ENCODE measurements at regions not wholly inside any gene's neighbourhood (a gene's known extent, or its start where the extent isn't known, plus 50 kb on each side); places are given as distances from the start of the nearest gene placed in this dataset.

GRCh38 chr14:58765843-58766242, 128.1 kb downstream of the DACT1 start:
- no peaks in the 10 kb centered on the region for H3K9me3 ChIP-seq
- H3K36me3 ChIP-seq = no peaks in the 10 kb centered on the region
- H3K4me1 ChIP-seq = no peaks in the 10 kb centered on the region
- no peak for TF ChIP-seq CTCF (IDR thresholded peaks at IDR 0.05; ENCODE audit: low read depth, low read length)
- no peak for DNase-seq
- no peak overlapping the region for H3K4me3 ChIP-seq (ENCODE audit: low read depth, low read length)
- H3K27me3 ChIP-seq = no peaks in the 10 kb centered on the region

DNA sequence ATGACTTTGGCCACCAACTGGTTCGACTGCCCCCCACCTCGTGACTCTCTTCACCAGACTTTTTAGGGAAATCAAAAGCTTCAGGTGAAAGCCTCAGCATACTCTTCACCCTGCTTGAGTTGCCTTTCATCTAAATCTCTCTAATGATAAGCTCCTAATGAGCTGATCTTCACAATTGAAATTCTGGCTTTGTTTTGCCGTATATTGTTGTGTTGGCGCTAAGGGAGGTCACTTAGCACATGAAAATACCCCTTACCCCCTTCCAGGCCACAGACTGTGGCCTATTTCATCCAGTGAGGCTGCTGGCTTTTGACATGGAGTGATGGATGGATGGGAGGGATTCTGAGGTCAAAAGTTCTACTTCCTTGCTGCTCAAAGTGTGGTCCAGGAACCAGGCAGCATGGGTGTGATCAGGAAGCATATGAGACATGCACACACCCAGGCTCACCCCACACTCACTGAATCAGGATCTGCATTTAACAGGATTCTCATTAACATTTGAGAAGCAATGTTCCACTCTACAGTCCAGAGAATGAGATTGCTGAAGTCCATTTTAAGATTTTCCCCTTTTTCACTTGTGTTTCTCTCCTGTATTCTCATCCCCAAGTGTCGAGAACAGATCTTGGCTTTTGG, 131.4 kb downstream of the DACT1 start:
- Histone ChIP-seq H3K27me3 (no peaks in the 10 kb centered on the region), H3K4me3 (ENCODE audit: low read depth, low read length) (no peak overlapping the region), H3K9me3 (no peaks in the 10 kb centered on the region), H3K36me3 (no peaks in the 10 kb centered on the region), H3K4me1 (no peaks in the 10 kb centered on the region)
- no peak for DNase-seq
- no peak for TF ChIP-seq CTCF (IDR thresholded peaks at IDR 0.05; ENCODE audit: low read depth, low read length)

DNA sequence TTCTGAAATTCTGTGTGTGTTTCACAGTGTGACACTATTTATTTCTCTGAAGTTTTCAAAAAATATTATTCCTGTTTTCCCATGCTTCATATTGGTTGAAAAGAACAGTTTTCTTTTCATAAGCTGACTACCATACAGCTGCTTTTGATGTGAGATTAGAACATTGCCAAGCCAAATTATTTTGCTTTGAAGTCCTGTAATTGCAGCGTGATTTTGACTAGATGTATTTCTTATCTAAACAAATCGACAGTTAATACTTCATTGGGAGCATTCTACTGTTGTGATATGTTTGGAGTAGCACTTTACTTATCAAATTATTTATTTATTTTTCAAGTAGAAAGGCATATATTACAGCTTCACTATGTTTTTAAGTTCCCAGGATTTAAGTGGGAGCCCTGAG, 132.0 kb downstream of the DACT1 start:
- Histone ChIP-seq H3K9me3 (no peaks in the 10 kb centered on the region), H3K27me3 (no peaks in the 10 kb centered on the region), H3K4me1 (no peaks in the 10 kb centered on the region), H3K4me3 (ENCODE audit: low read depth, low read length) (no peak overlapping the region), H3K36me3 (no peaks in the 10 kb centered on the region)
- TF ChIP-seq CTCF (IDR thresholded peaks at IDR 0.05; ENCODE audit: low read depth, low read length) = no peak
- DNase-seq = no peak

- H3K9me3 ChIP-seq = no peaks in the 10 kb centered on the region
- H3K36me3 ChIP-seq = no peaks in the 10 kb centered on the region
- DNase-seq = no peak
- no peak for TF ChIP-seq CTCF (IDR thresholded peaks at IDR 0.05; ENCODE audit: low read depth, low read length)
- H3K4me3 ChIP-seq (ENCODE audit: low read depth, low read length) = no peak overlapping the region
- no peaks in the 10 kb centered on the region for H3K4me1 ChIP-seq
- H3K27me3 ChIP-seq = no peaks in the 10 kb centered on the region
Observed at GRCh38 chr14:58770491-58770982, 132.8 kb downstream of the DACT1 start.

DNA sequence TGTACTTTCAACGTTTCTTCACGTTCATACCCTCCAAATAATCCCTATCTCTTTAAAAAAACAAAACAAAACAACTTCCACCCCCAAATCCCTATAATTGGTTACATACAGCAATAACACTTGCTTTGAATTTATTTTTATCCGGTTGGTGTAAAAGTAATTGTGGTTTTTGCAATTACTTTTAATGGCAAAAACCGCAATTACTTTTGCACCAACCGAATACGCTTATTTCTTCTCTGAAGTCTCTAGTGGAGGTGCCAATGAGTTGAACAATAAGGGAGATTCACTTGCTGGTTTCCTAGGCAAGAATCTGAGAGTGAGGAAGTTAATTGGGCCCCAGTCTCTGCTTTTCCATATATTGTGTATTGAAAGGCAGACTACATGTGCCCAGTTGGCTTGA, 133.3 kb downstream of the DACT1 start:
- Histone ChIP-seq H3K9me3 (no peaks in the 10 kb centered on the region), H3K36me3 (no peaks in the 10 kb centered on the region), H3K4me1 (no peaks in the 10 kb centered on the region), H3K4me3 (ENCODE audit: low read depth, low read length) (no peak overlapping the region), H3K27me3 (no peaks in the 10 kb centered on the region)
- DNase-seq = no peak
- no peak for TF ChIP-seq CTCF (IDR thresholded peaks at IDR 0.05; ENCODE audit: low read depth, low read length)

GRCh38 chr14:58772116-58772515, 134.4 kb downstream of the DACT1 start:
- Histone ChIP-seq H3K4me3 (ENCODE audit: low read depth, low read length) (no peak overlapping the region), H3K27me3 (no peaks in the 10 kb centered on the region), H3K36me3 (no peaks in the 10 kb centered on the region), H3K4me1 (no peaks in the 10 kb centered on the region), H3K9me3 (no peaks in the 10 kb centered on the region)
- no peak for TF ChIP-seq CTCF (IDR thresholded peaks at IDR 0.05; ENCODE audit: low read depth, low read length)
- DNase-seq = no peak
